Stomach (tissue), 4 donors: ENCODE measurements at regions not wholly inside any gene's neighbourhood (a gene's known extent, or its start where the extent isn't known, plus 50 kb on each side); places are given as distances from the start of the nearest gene placed in this dataset.

Experiments
- EP300 ChIP-seq: sonication (generic); formaldehyde crosslinking; IDR thresholded peaks from one replicate; pipeline ENCODE4 v1.6.1; 2017; ENCODE audit warnings: antibody characterized with exemption
- POLR2A ChIP-seq, 4 donors: fragments of 450-650 bp; IDR thresholded peaks; one replicate each; pipeline ENCODE4 v1.6.1; 2016; ENCODE audit warnings: antibody characterized with exemption in 4 of 4, control low read depth in 2 of 4, mild to moderate bottlenecking in 1 of 4, moderate library complexity in 1 of 4
- POLR2AphosphoS5 ChIP-seq, 3 donors: sonication (generic); formaldehyde crosslinking; IDR thresholded peaks; one replicate each; pipeline ENCODE4 v1.6.1; 2016; ENCODE audit warnings: antibody characterized with exemption in 3 of 3
- TF ChIP-seq, protein P1 (sequence below), 7 experiments: fragments of 450-650 bp in 4 of 7; fragments of 200-600 bp in 3 of 7; sonication (generic) in 3 of 7; IDR thresholded peaks; one replicate each; pipeline ENCODE4 v1.5.1; 2016 to 2019; ENCODE audit warnings: antibody characterized with exemption in 7 of 7, control low read depth in 2 of 7, mild to moderate bottlenecking in 1 of 7

DNA sequence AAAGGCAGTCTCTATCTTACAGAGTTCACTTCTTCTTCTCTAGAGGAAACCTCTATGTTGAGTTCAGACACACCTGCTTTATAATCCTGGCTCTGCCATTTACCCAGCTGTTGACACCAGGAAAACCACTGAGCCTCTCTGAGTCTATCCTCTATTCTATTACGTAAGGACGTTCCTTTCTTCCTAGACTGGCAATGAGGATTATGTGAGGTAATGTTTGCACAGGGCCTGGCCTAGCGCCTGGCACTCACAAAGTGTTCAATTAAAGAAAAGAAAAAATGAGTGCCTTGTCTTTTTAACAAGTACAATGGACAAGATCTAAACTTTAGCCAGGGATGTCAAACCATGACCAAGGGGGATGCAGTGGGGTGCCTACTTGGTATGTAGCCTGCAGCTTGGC lies 641.9 kb upstream of the TBX3 start:
- TF ChIP-seq, protein P1, sequence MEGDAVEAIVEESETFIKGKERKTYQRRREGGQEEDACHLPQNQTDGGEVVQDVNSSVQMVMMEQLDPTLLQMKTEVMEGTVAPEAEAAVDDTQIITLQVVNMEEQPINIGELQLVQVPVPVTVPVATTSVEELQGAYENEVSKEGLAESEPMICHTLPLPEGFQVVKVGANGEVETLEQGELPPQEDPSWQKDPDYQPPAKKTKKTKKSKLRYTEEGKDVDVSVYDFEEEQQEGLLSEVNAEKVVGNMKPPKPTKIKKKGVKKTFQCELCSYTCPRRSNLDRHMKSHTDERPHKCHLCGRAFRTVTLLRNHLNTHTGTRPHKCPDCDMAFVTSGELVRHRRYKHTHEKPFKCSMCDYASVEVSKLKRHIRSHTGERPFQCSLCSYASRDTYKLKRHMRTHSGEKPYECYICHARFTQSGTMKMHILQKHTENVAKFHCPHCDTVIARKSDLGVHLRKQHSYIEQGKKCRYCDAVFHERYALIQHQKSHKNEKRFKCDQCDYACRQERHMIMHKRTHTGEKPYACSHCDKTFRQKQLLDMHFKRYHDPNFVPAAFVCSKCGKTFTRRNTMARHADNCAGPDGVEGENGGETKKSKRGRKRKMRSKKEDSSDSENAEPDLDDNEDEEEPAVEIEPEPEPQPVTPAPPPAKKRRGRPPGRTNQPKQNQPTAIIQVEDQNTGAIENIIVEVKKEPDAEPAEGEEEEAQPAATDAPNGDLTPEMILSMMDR (IDR thresholded peaks at IDR 0.05) = no peak
- TF ChIP-seq POLR2AphosphoS5 (IDR thresholded peaks at IDR 0.05) (no peak), EP300 (no peak), POLR2A (IDR thresholded peaks at IDR 0.05) (no peak)
